ENCODE measurements at regions not wholly inside any gene's neighbourhood (a gene's known extent, or its start where the extent isn't known, plus 50 kb on each side); places are given as distances from the start of the nearest gene placed in this dataset.

GRCh38 chr12:110993434-110993833, 73.1 kb upstream of the MYL2 start:
- DNase-seq = no peak

GRCh38 chr12:110992909-110993308, 72.5 kb upstream of the MYL2 start:
- DNase-seq = no peak

- no peak for DNase-seq
Measured at GRCh38 chr12:110983811-110984210, 63.4 kb upstream of the MYL2 start.

GRCh38 chr12:110972866-110973265, 52.5 kb upstream of the MYL2 start:
- no peak for DNase-seq

GRCh38 chr12:110971936-110972335, 51.6 kb upstream of the MYL2 start:
- DNase-seq = no peak

GRCh38 chr12:110971189-110971920, 51.0 kb upstream of the MYL2 start:
- no peak for DNase-seq
